ENCODE measurements at regions not wholly inside any gene's neighbourhood (a gene's known extent, or its start where the extent isn't known, plus 50 kb on each side); places are given as distances from the start of the nearest gene placed in this dataset.

- ATAC-seq (no peak), DNase-seq (no peak)
- intact Hi-C loops (cut with micrococcal nuclease): no loop called here
- no peak overlapping the region for H3K27ac ChIP-seq (ENCODE audit: low read length)
- TF ChIP-seq, protein P1, sequence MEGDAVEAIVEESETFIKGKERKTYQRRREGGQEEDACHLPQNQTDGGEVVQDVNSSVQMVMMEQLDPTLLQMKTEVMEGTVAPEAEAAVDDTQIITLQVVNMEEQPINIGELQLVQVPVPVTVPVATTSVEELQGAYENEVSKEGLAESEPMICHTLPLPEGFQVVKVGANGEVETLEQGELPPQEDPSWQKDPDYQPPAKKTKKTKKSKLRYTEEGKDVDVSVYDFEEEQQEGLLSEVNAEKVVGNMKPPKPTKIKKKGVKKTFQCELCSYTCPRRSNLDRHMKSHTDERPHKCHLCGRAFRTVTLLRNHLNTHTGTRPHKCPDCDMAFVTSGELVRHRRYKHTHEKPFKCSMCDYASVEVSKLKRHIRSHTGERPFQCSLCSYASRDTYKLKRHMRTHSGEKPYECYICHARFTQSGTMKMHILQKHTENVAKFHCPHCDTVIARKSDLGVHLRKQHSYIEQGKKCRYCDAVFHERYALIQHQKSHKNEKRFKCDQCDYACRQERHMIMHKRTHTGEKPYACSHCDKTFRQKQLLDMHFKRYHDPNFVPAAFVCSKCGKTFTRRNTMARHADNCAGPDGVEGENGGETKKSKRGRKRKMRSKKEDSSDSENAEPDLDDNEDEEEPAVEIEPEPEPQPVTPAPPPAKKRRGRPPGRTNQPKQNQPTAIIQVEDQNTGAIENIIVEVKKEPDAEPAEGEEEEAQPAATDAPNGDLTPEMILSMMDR (IDR thresholded peaks at IDR 0.05): no peak
- peaks cover 5% of the 10 kb centered on the region for H3K27me3 ChIP-seq (ENCODE audit: control insufficient read depth, insufficient read depth, low read length)
- no peaks in the 10 kb centered on the region for H3K36me3 Mint-ChIP-seq
- H3K4me1 Mint-ChIP-seq: no peaks in the 10 kb centered on the region
- H3K4me3 Mint-ChIP-seq: no peak overlapping the region
- no peak overlapping the region for H3K4me3 ChIP-seq (ENCODE audit: low read length)
- peaks cover 11 to 39% of the 10 kb centered on the region in 2 donors for H3K27me3 Mint-ChIP-seq (ENCODE audit: low read depth in 2 of 2)
- H3K4me1 ChIP-seq (ENCODE audit: control insufficient read depth, insufficient read depth, low read length): no peaks in the 10 kb centered on the region
- H3K36me3 ChIP-seq (ENCODE audit: control insufficient read depth, insufficient read depth, low read length): no peaks in the 10 kb centered on the region
- H3K27ac Mint-ChIP-seq: no peak overlapping the region
- H3K9me3 ChIP-seq (ENCODE audit: control insufficient read depth, insufficient read depth, low read length): peaks cover 4% of the 10 kb centered on the region
- peaks cover under 1 to 3% of the 10 kb centered on the region in 2 donors for H3K9me3 Mint-ChIP-seq
Measured at GRCh38 chr12:64968989-64969819, 144.8 kb downstream of the TBC1D30 start.

- H3K36me3 Mint-ChIP-seq: no peaks in the 10 kb centered on the region
- H3K9me3 ChIP-seq (ENCODE audit: control insufficient read depth, insufficient read depth, low read length): no peaks in the 10 kb centered on the region
- H3K9me3 Mint-ChIP-seq: peaks cover 0 to 2% of the 10 kb centered on the region in 2 donors
- H3K36me3 ChIP-seq (ENCODE audit: control insufficient read depth, insufficient read depth, low read length): no peaks in the 10 kb centered on the region
- no peak for DNase-seq
- no peak overlapping the region for H3K4me3 ChIP-seq (ENCODE audit: low read length)
- H3K27ac Mint-ChIP-seq: no peak overlapping the region
- peaks cover 6 to 9% of the 10 kb centered on the region in 2 donors for H3K27me3 Mint-ChIP-seq (ENCODE audit: low read depth in 2 of 2)
- H3K4me1 ChIP-seq (ENCODE audit: control insufficient read depth, insufficient read depth, low read length): no peaks in the 10 kb centered on the region
- TF ChIP-seq, protein P1 (IDR thresholded peaks at IDR 0.05): no peak
- intact Hi-C loops (cut with micrococcal nuclease): no loop called here
- ATAC-seq: no peak
- H3K27ac ChIP-seq (ENCODE audit: low read length): no peak overlapping the region
- no peaks in the 10 kb centered on the region for H3K27me3 ChIP-seq (ENCODE audit: control insufficient read depth, insufficient read depth, low read length)
- H3K4me1 Mint-ChIP-seq: no peaks in the 10 kb centered on the region
- no peak overlapping the region for H3K4me3 Mint-ChIP-seq
Measured at GRCh38 chr12:64976131-64976530, 145.0 kb downstream of the WIF1 start.

DNA sequence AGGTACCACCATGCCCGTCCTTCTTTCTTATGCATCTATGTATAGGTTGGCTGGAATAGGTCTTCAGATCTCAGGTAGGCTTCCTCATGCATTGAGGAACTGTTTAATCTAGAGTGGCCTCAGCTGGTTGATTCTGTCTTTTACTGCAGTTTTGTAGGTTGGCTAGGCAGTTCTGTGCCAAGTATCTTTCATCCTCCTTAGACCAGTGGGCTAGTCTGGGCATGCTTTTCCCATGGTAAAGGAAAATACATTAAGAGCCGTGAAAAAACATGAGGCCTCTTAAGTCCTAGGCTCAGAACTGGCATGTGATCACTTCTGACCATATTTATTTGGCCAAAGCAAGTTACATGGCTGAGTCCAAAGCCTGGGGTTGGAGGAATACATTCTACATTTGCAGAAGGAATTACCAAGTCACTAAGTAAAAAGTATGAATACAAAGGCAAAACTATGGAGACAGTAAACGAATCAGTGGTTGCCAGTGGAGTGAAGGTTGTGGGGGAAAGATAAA is 137.3 kb downstream of the WIF1 start:
- Mint-ChIP-seq H3K9me3 (peaks cover 0 to 6% of the 10 kb centered on the region in 2 donors), H3K36me3 (no peaks in the 10 kb centered on the region), H3K4me3 (no peak overlapping the region), H3K27me3 (ENCODE audit: low read depth in 2 of 2) (peaks cover 6 to 7% of the 10 kb centered on the region in 2 donors), H3K27ac (no peak overlapping the region), H3K4me1 (no peaks in the 10 kb centered on the region)
- Histone ChIP-seq H3K27ac (ENCODE audit: low read length) (no peak overlapping the region), H3K9me3 (ENCODE audit: control insufficient read depth, insufficient read depth, low read length) (peaks cover 3% of the 10 kb centered on the region), H3K27me3 (ENCODE audit: control insufficient read depth, insufficient read depth, low read length) (peaks cover 3% of the 10 kb centered on the region), H3K4me3 (ENCODE audit: low read length) (no peak overlapping the region), H3K4me1 (ENCODE audit: control insufficient read depth, insufficient read depth, low read length) (no peaks in the 10 kb centered on the region), H3K36me3 (ENCODE audit: control insufficient read depth, insufficient read depth, low read length) (no peaks in the 10 kb centered on the region)
- ATAC-seq (no peak), DNase-seq (no peak)
- TF ChIP-seq, protein P1 (IDR thresholded peaks at IDR 0.05): no peak
- intact Hi-C loops (cut with micrococcal nuclease): no loop called here
- 77% methylated on average over 3 of the region's 3 CpGs for WGBS (ENCODE audit: insufficient coverage)

All from natural killer cell (primary cell).